ENCODE measurements at regions not wholly inside any gene's neighbourhood (a gene's known extent, or its start where the extent isn't known, plus 50 kb on each side); places are given as distances from the start of the nearest gene placed in this dataset.

- Histone ChIP-seq H3F3A (ENCODE audit: control insufficient read depth, insufficient read depth) (no peaks in the 10 kb centered on the region), H3K27me3 (ENCODE audit: control insufficient read depth, low read length) (no peaks in the 10 kb centered on the region), H3K36me3 (ENCODE audit: control insufficient read depth, low read length) (no peaks in the 10 kb centered on the region), H3K27ac (ENCODE audit: low read depth, low read length) (no peak overlapping the region), H3K4me1 (ENCODE audit: control insufficient read depth, low read length) (no peaks in the 10 kb centered on the region), H3K9me2 (replicated peaks; ENCODE audit: control insufficient read depth, low read length) (no peaks in the 10 kb centered on the region), H3K4me2 (ENCODE audit: low read length) (no peak overlapping the region), H4K20me1 (ENCODE audit: control insufficient read depth, insufficient read depth, low read depth, low read length) (no peaks in the 10 kb centered on the region), H3K9me3 (ENCODE audit: control insufficient read depth, insufficient read depth, low read length) (no peaks in the 10 kb centered on the region), H3K79me2 (ENCODE audit: control insufficient read depth, low read length) (no peaks in the 10 kb centered on the region), H3K4me3 (ENCODE audit: low read length) (no peak overlapping the region)
- TF ChIP-seq, protein P1, sequence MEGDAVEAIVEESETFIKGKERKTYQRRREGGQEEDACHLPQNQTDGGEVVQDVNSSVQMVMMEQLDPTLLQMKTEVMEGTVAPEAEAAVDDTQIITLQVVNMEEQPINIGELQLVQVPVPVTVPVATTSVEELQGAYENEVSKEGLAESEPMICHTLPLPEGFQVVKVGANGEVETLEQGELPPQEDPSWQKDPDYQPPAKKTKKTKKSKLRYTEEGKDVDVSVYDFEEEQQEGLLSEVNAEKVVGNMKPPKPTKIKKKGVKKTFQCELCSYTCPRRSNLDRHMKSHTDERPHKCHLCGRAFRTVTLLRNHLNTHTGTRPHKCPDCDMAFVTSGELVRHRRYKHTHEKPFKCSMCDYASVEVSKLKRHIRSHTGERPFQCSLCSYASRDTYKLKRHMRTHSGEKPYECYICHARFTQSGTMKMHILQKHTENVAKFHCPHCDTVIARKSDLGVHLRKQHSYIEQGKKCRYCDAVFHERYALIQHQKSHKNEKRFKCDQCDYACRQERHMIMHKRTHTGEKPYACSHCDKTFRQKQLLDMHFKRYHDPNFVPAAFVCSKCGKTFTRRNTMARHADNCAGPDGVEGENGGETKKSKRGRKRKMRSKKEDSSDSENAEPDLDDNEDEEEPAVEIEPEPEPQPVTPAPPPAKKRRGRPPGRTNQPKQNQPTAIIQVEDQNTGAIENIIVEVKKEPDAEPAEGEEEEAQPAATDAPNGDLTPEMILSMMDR (IDR thresholded peaks at IDR 0.05; ENCODE audit: low read depth, low read length, poor library complexity, severe bottlenecking): no peak
- TF ChIP-seq EZH2phosphoT487 (IDR thresholded peaks at IDR 0.05; ENCODE audit: borderline replicate concordance, low read length): no peak
Observed at GRCh38 chr7:131726031-131726430, 169.6 kb upstream of the PODXL start.

DNA sequence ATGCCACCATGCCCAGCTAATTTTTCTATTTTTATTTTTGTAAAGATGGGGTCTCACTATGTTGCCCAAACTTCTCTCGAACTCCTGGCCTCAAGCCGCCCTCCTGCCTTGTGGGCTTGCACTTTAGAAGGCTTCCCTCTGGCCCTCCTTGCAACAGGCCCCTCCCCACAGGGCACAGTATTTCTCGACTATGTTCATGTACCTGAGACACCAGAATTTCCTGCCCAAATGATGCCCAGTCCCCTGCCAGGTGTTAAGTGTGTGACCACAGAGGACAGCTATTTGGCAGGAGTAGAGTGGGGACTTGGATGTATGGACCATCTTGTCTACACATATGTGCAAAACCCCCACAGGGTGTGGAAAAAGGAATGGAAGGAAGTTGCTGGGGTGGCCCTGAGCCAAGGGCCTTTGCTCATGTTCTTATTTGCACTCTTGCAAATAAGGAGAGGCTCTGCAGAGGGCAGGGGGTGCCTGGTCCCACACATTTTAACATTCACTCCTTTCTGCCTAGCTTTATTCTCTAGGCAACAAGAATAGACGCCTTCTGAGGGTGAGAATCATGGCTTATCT lies 168.4 kb upstream of the PODXL start:
- H3F3A ChIP-seq (ENCODE audit: control insufficient read depth, insufficient read depth): no peaks in the 10 kb centered on the region

GRCh38 chr7:131723926-131724325 lies 167.5 kb upstream of the PODXL start:
- Histone ChIP-seq H3K4me2 (ENCODE audit: low read length) (no peak overlapping the region), H4K20me1 (ENCODE audit: control insufficient read depth, insufficient read depth, low read depth, low read length) (no peaks in the 10 kb centered on the region), H3F3A (ENCODE audit: control insufficient read depth, insufficient read depth) (no peaks in the 10 kb centered on the region), H3K27me3 (ENCODE audit: control insufficient read depth, low read length) (no peaks in the 10 kb centered on the region), H3K9me2 (replicated peaks; ENCODE audit: control insufficient read depth, low read length) (no peaks in the 10 kb centered on the region), H3K27ac (ENCODE audit: low read depth, low read length) (no peak overlapping the region), H3K4me1 (ENCODE audit: control insufficient read depth, low read length) (no peaks in the 10 kb centered on the region), H3K9me3 (ENCODE audit: control insufficient read depth, insufficient read depth, low read length) (no peaks in the 10 kb centered on the region), H3K79me2 (ENCODE audit: control insufficient read depth, low read length) (no peaks in the 10 kb centered on the region), H3K36me3 (ENCODE audit: control insufficient read depth, low read length) (no peaks in the 10 kb centered on the region), H3K4me3 (ENCODE audit: low read length) (no peak overlapping the region)
- no peak for TF ChIP-seq EZH2phosphoT487 (IDR thresholded peaks at IDR 0.05; ENCODE audit: borderline replicate concordance, low read length)
- TF ChIP-seq, protein P1 (IDR thresholded peaks at IDR 0.05; ENCODE audit: low read depth, low read length, poor library complexity, severe bottlenecking): no peak

More for the DNA sequence above, 168.4 kb upstream of the PODXL start:
- Histone ChIP-seq H3K36me3 (ENCODE audit: control insufficient read depth, low read length) (no peaks in the 10 kb centered on the region), H3K27me3 (ENCODE audit: control insufficient read depth, low read length) (no peaks in the 10 kb centered on the region), H3K79me2 (ENCODE audit: control insufficient read depth, low read length) (no peaks in the 10 kb centered on the region), H3K4me1 (ENCODE audit: control insufficient read depth, low read length) (no peaks in the 10 kb centered on the region), H4K20me1 (ENCODE audit: control insufficient read depth, insufficient read depth, low read depth, low read length) (no peaks in the 10 kb centered on the region), H3K9me3 (ENCODE audit: control insufficient read depth, insufficient read depth, low read length) (no peaks in the 10 kb centered on the region), H3K4me3 (ENCODE audit: low read length) (no peak overlapping the region), H3K9me2 (replicated peaks; ENCODE audit: control insufficient read depth, low read length) (no peaks in the 10 kb centered on the region), H3K27ac (ENCODE audit: low read depth, low read length) (no peak overlapping the region), H3K4me2 (ENCODE audit: low read length) (no peak overlapping the region)
- TF ChIP-seq, protein P1 (IDR thresholded peaks at IDR 0.05; ENCODE audit: low read depth, low read length, poor library complexity, severe bottlenecking): no peak
- TF ChIP-seq EZH2phosphoT487 (IDR thresholded peaks at IDR 0.05; ENCODE audit: borderline replicate concordance, low read length): no peak
